H1 (cell line): ENCODE measurements at regions not wholly inside any gene's neighbourhood (a gene's known extent, or its start where the extent isn't known, plus 50 kb on each side); places are given as distances from the start of the nearest gene placed in this dataset.

Experiments used
- EZH2 ChIP-seq: fragments of 200-600 bp; sonication (generic); IDR thresholded peaks from 2 replicates; pipeline ENCODE4 v1.7.1; 2012; ENCODE audit warnings: low read depth, mild to moderate bottlenecking, moderate library complexity, low read length, inconsistent platforms; ENCODE audit not compliant: severe bottlenecking
- TF ChIP-seq, protein P1 (sequence below), 3 experiments: IDR thresholded peaks; 1 replicate in 2 of 3; 2 replicates in 1 of 3; pipeline versions ENCODE4 v1.5.1 to v1.6.1; 2011; ENCODE audit warnings: low read length in 3 of 3, mild to moderate bottlenecking in 3 of 3, inconsistent platforms in 2 of 3, low read depth in 1 of 3, moderate library complexity in 1 of 3; ENCODE audit not compliant: insufficient read depth in 1 of 3; ENCODE audit errors: control extremely low read depth in 1 of 3

DNA sequence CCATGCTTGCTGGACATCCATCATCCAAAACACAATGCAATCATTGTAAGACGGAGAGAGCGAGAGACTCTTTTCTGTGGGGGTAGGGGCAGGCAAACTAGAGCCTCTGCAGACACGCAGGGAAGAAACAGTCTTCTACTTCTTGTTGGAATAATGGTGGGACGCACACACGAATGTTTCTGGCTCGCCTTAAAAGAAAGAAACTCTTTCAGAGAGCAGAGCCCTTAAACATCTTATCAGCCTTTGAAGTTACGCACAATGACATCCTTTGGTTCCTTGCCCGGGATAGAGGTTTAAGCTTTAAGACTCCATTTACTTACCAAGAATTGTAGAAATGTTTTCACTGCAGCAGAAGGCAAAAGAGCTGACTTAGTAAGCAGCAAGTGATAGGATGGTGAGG, 133.8 kb upstream of the FOXN3 start:
- no peak for TF ChIP-seq EZH2
- TF ChIP-seq, protein P1, sequence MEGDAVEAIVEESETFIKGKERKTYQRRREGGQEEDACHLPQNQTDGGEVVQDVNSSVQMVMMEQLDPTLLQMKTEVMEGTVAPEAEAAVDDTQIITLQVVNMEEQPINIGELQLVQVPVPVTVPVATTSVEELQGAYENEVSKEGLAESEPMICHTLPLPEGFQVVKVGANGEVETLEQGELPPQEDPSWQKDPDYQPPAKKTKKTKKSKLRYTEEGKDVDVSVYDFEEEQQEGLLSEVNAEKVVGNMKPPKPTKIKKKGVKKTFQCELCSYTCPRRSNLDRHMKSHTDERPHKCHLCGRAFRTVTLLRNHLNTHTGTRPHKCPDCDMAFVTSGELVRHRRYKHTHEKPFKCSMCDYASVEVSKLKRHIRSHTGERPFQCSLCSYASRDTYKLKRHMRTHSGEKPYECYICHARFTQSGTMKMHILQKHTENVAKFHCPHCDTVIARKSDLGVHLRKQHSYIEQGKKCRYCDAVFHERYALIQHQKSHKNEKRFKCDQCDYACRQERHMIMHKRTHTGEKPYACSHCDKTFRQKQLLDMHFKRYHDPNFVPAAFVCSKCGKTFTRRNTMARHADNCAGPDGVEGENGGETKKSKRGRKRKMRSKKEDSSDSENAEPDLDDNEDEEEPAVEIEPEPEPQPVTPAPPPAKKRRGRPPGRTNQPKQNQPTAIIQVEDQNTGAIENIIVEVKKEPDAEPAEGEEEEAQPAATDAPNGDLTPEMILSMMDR (IDR thresholded peaks at IDR 0.05; ENCODE audit: control extremely low read depth in 1 of 3, insufficient read depth in 1 of 3, low read depth in 1 of 3, low read length in 3 of 3) = no peak
